ENCODE measurements at regions not wholly inside any gene's neighbourhood (a gene's known extent, or its start where the extent isn't known, plus 50 kb on each side); places are given as distances from the start of the nearest gene placed in this dataset.

GRCh38 chr15:39219608-39220007, 361.3 kb upstream of the THBS1 start:
- no peak for DNase-seq

DNA sequence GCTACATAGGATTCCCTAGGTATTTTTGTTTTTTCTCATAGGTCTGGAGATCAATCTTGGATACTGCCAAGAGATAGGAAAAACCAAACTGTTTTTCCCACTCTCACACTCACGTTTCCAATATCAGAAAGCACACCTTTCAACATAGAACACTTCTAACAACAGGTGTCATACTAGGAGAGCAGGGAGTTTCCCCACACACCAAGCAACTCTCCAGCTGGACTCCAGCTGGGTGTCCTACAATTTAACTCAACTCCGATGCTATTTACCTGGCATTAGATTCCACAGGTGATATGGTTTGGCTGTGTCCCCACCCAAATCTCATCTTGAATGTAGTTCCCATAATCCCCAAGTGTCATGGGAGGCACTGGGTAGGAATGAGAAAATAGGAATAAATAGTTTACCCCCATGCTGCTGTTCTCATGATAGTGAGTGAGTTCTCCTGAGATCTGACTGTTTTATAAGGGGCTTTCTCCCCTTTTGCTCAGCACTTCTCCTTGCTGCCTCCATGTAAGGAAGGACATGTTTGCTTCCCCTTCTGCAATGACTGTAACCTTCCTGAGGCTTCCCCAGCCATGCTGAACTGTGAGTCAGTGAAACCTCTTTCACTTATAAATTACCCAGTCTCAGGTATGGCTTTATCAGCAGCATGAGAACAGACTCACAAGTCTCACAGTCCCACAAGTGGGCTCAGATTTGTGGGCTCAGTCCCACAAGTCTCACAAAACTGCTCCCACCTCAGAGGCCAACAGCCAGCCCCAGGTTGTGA, 354.5 kb upstream of the THBS1 start:
- DNase-seq: no peak

DNA sequence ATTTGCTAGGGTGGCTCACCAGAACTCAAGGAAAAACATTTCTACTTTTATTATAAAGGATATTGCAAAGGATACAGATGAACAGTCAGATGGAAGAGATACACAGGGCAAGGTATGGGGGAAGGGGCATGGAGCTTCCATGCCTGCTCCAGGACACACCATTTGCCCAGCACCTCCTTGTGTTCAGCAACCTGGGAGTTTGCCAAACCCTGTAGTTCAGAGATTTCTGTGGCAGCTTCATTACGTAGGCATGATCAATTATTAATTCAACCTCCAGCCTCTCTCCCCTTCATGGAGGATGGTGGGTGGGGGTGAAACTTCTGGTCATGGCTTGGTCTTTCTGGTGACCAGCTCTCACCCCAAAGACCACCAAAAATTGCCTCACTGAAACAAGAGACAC, 353.9 kb upstream of the THBS1 start:
- DNase-seq: no peak

DNA sequence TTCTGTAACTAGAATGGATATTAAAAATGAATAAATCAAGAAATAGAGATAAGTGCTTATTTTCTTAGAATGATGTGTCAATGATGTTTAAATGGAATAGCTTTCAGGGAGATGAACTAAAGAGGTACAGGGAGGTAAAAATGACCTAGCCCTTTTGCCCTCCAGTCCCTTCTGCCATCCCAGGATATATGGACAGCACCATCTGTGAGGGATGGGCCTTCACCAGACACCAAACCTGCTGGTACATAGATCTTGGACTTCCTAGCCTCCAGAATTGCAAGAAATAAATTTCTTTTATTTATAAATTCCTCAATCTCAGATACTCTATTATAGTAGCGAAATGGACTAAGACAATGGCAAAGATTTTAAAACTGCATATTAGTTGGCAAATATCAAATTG, 352.0 kb upstream of the THBS1 start:
- no peak for DNase-seq

DNA sequence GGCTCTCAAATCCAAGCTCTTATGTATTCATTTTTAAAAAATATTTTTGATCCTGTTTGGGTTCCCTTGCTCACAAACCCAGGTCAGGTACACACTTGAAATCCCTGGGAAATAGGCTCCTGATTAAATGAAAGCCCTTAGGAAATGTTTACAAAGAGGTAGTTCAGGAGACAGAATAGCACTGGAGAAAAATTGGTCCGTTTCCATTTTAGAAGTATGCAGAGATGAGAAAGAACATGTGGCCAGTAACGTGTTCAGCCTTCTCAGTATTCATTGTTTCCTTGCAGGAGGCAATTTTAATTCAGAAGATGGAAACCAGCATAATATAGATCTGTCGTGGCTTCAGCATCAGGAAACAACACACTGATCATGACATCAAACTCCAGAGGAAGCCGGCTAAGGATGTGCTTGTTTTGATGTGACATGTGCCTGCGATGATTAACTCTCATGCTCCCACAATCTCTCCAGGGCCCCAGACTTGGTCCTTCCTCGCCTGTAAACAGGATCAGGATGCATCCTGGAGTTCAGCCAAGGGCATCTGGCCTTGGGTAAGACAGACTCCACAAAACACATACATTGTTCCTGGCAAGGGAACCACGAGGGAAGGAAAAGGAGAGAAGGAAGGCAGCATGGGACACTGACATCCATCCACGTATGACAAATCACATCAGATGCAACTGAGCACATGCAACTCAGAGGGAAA, 350.5 kb upstream of the THBS1 start:
- no peak for DNase-seq

GRCh38 chr15:39230908-39231285, 350.0 kb upstream of the THBS1 start:
- no peak for DNase-seq

DNA sequence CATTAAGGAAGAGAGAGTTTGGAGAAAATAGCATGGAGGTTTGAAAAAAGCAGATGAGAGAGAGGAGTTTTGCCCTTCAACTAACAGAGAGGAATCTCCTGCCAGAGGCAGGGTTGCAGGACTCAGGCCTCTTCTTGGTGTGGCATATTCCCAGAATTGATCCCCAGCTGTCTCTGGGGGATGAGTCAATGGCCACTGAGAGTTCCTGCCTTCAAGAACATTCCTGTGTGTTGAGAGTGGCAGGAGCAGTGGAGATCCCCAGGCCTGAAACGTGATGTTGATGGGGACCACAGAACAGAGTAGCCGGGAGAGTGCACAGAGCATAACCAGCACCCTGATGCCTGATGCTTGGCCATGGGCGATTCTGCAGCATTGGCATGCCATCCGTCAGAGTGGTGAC, 348.4 kb upstream of the THBS1 start:
- DNase-seq: no peak

DNA sequence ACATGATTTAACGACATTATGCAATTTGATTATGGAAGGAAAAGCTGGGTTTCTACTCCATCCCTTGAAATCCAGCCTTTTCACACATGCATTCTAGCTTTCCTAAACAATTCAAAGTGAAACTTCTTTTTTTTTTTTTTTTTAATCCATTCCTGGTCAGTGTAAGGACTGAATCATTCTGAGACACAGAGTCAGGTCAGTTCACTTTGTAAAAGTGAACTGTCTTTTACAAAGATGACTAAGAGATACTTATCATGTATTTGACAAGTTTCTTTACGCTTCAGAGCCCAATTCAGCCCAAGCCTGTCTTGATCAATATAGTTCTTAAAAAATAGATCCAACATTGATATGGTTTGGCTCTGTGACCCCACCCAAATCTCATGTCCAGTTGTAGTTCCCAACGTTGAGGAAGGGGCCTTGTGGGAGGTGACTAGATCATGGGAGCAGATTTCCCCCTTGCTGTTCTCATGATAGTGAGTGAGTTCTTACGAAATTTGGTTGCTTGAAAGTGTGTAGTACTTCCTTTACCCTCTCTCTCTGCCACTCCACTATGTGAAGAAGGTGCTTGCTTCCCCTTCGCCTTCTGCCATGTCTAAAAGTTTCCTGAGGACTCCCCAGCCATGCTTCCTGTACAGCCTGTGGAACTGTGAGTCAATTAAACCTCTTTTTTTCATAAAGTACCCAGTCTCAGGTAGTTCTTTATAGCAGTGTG, 345.6 kb upstream of the THBS1 start:
- DNase-seq: no peak

DNA sequence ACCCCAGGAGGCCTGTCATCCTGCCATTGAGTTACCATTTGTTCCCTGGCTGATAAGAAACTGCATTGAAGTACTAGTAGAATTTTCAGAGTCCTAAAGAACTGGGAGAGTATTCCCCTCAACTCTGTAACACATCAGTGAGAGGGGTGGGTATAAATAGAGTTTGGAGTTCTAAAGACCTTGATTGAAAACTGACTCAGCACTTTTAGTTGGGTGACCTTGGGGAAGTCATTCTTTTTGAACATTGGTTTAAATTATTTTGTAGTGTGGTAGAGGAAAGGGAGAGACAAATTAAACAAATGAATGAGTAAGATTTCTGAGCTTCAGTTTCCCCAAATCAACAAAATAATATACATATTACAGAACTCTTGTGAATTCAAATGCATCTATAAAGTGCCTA, 344.5 kb upstream of the THBS1 start:
- DNase-seq: no peak

- DNase-seq: no peak
Observed at GRCh38 chr15:39238443-39238842, 342.4 kb upstream of the THBS1 start.

GRCh38 chr15:39239562-39239961, 341.3 kb upstream of the THBS1 start:
- DNase-seq: no peak

DNA sequence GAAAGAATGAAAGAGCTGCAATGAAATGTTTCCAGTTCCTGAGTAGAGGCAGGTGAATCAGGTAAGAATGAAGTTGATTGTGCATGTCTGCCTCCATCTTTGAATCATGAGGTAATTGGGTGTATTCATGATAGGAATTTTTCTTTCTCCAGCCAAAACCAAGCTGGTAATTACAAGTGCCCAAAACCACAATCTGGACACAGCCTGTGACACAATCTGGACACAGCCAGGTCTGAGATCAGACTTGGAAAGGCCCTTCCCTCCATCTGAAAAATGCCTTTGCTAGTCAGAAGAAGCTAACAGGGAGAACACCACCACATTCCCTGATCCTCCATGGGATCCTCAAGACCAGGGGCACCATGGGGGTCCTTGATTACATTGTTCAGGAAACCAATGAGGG, 338.5 kb upstream of the THBS1 start:
- DNase-seq: no peak

- no peak for DNase-seq
Observed at GRCh38 chr15:39243396-39243795, 337.5 kb upstream of the THBS1 start.

DNA sequence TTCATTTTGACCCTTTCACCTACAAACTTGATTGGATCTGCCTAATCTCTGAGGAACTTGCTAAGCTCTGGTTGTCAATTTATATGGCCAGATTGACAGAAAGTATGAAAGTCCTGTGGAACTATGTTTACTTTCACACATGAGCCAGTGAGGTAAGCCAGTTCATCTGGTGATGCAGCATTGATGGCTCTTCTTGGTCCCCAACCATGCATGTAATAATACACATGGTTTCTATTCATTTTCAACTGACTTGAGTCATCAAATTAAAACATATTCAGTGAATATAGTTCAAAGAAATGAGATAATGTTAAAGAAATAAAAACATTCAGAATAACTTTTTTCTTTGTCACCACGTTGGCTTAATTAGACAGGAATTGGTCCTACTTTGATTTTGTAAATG, 336.1 kb upstream of the THBS1 start:
- no peak for DNase-seq

- DNase-seq: no peak
Observed at GRCh38 chr15:39246523-39246922, 334.4 kb upstream of the THBS1 start.

DNA sequence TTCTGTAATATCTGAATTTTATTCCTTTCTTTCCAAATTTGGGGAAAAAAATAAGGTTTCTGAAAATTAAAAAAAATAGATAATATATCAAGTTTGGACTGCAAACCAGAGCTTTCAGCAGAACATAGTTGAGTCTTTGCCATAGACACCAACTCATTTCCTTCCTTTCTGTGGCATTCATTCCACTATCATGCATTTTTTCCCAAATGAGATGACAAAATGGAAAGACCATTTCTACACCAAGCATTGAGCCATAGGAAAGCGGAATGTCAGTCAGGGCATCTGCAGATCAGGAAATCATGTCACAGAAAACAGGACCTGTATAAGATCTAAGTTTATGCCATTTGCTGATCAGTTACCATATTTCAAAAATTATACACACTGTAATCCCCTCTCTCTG, 333.3 kb upstream of the THBS1 start:
- DNase-seq: no peak

GRCh38 chr15:39248204-39248603, 332.7 kb upstream of the THBS1 start:
- no peak for DNase-seq

- no peak for DNase-seq
Observed at GRCh38 chr15:39250001-39250400, 330.9 kb upstream of the THBS1 start.

DNA sequence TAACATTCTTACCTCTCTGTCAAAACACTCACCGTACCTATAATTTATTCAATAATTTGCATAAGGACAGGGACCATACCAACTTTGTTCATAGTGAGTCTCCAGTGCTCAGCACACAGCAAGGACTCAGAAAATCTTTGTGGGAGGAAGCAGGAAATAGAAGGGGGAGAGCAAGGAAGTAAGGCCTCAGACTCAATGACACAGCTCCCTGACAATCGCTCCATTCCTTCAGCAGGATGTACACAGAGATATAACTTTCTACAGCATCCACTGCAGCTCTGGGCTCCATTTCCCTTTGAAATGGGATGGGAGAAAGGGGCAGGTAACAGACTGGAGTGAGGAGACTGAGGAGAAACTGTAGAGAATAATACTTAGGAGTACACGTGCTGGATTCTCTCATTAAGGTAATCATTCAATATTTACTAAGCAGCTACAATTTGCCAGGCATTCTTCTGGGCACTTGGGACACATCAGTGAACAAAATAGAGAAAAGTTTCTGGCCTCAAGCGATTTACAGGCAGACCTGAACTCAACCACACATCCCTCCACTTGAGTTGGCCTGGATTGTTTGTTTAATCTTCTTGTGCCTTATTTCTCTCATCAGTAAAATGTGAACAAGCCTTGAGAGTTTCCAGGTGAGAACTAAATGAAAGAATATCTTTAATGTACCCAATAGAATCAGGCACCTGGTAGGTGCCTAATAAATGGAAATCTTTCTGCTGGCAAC, 330.3 kb upstream of the THBS1 start:
- no peak for DNase-seq

GRCh38 chr15:39251413-39252133, 329.3 kb upstream of the THBS1 start:
- DNase-seq: no peak

DNA sequence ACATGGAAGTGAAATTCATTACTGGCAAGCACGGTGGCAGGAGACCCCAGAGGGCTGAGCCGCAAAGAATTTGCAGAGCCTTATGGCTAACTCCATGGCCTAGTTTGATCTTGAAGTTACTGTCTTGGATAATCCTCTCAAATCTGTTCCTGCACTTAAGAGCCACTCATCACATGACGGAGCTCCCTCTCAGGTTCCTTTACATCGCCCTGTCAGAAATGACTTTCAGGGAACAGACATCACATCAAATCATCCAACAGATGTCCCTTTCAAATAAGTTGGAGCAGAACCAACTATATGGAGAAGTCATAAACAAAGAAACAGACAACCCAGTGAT, 328.8 kb upstream of the THBS1 start:
- no peak for DNase-seq

GRCh38 chr15:39253552-39253951, 327.3 kb upstream of the THBS1 start:
- DNase-seq: no peak

- DNase-seq: no peak
Observed at GRCh38 chr15:39254181-39254580, 326.7 kb upstream of the THBS1 start.
